H9 (cell line): ENCODE measurements at regions not wholly inside any gene's neighbourhood (a gene's known extent, or its start where the extent isn't known, plus 50 kb on each side); places are given as distances from the start of the nearest gene placed in this dataset.

ENCODE experiments used
- DNase-seq: peaks from one replicate; pipeline ENCODE4 v3.0.0-alpha.2; 2017
- H2AFZ ChIP-seq: one replicate; pipeline ENCODE4 v1.6.1; 2013; ENCODE audit warnings: mild to moderate bottlenecking, low read length, control low read depth, moderate library complexity
- H2AK5ac ChIP-seq: 2 replicates; pipeline ENCODE4 v1.6.1; 2013; ENCODE audit warnings: low read length, control low read depth, mixed read lengths; ENCODE audit not compliant: insufficient read length
- H2BK120ac ChIP-seq: one replicate; pipeline ENCODE4 v1.6.1; 2013; ENCODE audit warnings: low read depth, mild to moderate bottlenecking, low read length, control low read depth, inconsistent platforms; ENCODE audit not compliant: poor library complexity, severe bottlenecking
- H2BK12ac ChIP-seq: 2 replicates; pipeline ENCODE4 v1.6.1; 2013; ENCODE audit warnings: low read length, control low read depth, mixed read lengths, low read depth; ENCODE audit not compliant: insufficient read length
- H2BK15ac ChIP-seq: 2 replicates; pipeline ENCODE4 v1.6.1; 2013; ENCODE audit warnings: low read depth, low read length, control low read depth
- H2BK20ac ChIP-seq: one replicate; pipeline ENCODE4 v1.6.1; 2013; ENCODE audit warnings: low read depth, mild to moderate bottlenecking, low read length, control low read depth, inconsistent platforms; ENCODE audit not compliant: poor library complexity, severe bottlenecking
- H2BK5ac ChIP-seq: 2 replicates; pipeline ENCODE4 v1.6.1; 2013; ENCODE audit warnings: low read length, control low read depth, mixed read lengths; ENCODE audit not compliant: insufficient read length
- H3K14ac ChIP-seq: 2 replicates; pipeline ENCODE4 v1.6.1; 2013; ENCODE audit warnings: low read length, control low read depth; ENCODE audit not compliant: insufficient read depth
- H3K18ac ChIP-seq: 2 replicates; pipeline ENCODE4 v1.6.1; 2013; ENCODE audit warnings: low read depth, mild to moderate bottlenecking, mixed read lengths, low read length, control low read depth; ENCODE audit not compliant: insufficient read length
- H3K23ac ChIP-seq: 2 replicates; pipeline ENCODE4 v1.6.1; 2013; ENCODE audit warnings: low read length, control low read depth, mixed read lengths, low read depth; ENCODE audit not compliant: insufficient read length
- H3K23me2 ChIP-seq: 2 replicates; pipeline ENCODE4 v1.6.1; 2013; ENCODE audit warnings: low read depth, mild to moderate bottlenecking, mixed read lengths, low read length, control low read depth; ENCODE audit not compliant: insufficient read length, poor library complexity, severe bottlenecking
- H3K27ac ChIP-seq: 2 replicates; pipeline ENCODE4 v1.5.1; 2013; ENCODE audit warnings: low read length, control low read depth, mixed read lengths, low read depth; ENCODE audit not compliant: insufficient read length
- H3K27me3 ChIP-seq: 2 replicates; pipeline ENCODE4 v1.6.1; 2013; ENCODE audit warnings: low read length, control low read depth, inconsistent platforms; ENCODE audit not compliant: insufficient read depth
- H3K4ac ChIP-seq: 2 replicates; pipeline ENCODE4 v1.6.1; 2013; ENCODE audit warnings: low read depth, mild to moderate bottlenecking, control low read depth, inconsistent platforms, low read length, moderate library complexity
- H3K4me1 ChIP-seq: 2 replicates; pipeline ENCODE4 v1.6.1; 2013; ENCODE audit warnings: low read length, control low read depth, inconsistent platforms; ENCODE audit not compliant: insufficient read depth
- H3K4me2 ChIP-seq: 2 replicates; pipeline ENCODE4 v1.6.1; 2013; ENCODE audit warnings: low read length, control low read depth, mixed read lengths; ENCODE audit not compliant: insufficient read length, insufficient read depth
- H3K56ac ChIP-seq: 2 replicates; pipeline ENCODE4 v1.6.1; 2013; ENCODE audit warnings: low read depth, mild to moderate bottlenecking, mixed read lengths, low read length, control low read depth; ENCODE audit not compliant: insufficient read length
- H3K79me1 ChIP-seq: 2 replicates; pipeline ENCODE4 v1.6.1; 2013; ENCODE audit warnings: low read depth, mild to moderate bottlenecking, moderate library complexity, low read length, control low read depth, inconsistent platforms; ENCODE audit not compliant: insufficient read depth, poor library complexity, severe bottlenecking
- H3K79me2 ChIP-seq: 2 replicates; pipeline ENCODE4 v1.6.1; 2013; ENCODE audit warnings: low read length, control low read depth, inconsistent platforms; ENCODE audit not compliant: insufficient read depth
- H3K9ac ChIP-seq: 2 replicates; pipeline ENCODE4 v1.6.1; 2013; ENCODE audit warnings: low read length, control low read depth, mixed read lengths; ENCODE audit not compliant: insufficient read length; ENCODE audit errors: extremely low read depth
- H3K9me3 ChIP-seq: one replicate; pipeline ENCODE4 v1.6.1; 2013; ENCODE audit warnings: low read depth, low read length, inconsistent platforms; ENCODE audit not compliant: control insufficient read depth
- H3T11ph ChIP-seq: one replicate; pipeline ENCODE4 v1.6.1; 2013; ENCODE audit warnings: mild to moderate bottlenecking, low read length, control low read depth, inconsistent platforms
- H4K20me1 ChIP-seq: one replicate; pipeline ENCODE4 v1.6.1; 2013; ENCODE audit not compliant: control insufficient read depth, insufficient read length, insufficient read depth
- H4K5ac ChIP-seq: 2 replicates; pipeline ENCODE4 v1.6.1; 2013; ENCODE audit warnings: low read depth, mild to moderate bottlenecking, mixed read lengths, low read length, control low read depth; ENCODE audit not compliant: insufficient read length
- H4K8ac ChIP-seq: replicated peaks from 2 replicates; pipeline ENCODE4 v1.6.1; 2013; ENCODE audit warnings: low read length, control low read depth, mixed read lengths, low read depth; ENCODE audit not compliant: insufficient read length
- H4K91ac ChIP-seq: 2 replicates; pipeline ENCODE4 v1.6.1; 2013; ENCODE audit warnings: low read depth, mild to moderate bottlenecking, moderate library complexity, mixed read lengths, low read length, control low read depth; ENCODE audit not compliant: insufficient read length
- H3K27ac Mint-ChIP-seq, 3 experiments: 2 replicates in 2 of 3; 3 replicates in 1 of 3; pipeline ENCODE4 v1.8.0; 2020 to 2021; ENCODE audit warnings: mixed read lengths in 3 of 3, mild to moderate bottlenecking in 1 of 3, moderate library complexity in 1 of 3
- H3K27me3 Mint-ChIP-seq: 2 replicates; pipeline ENCODE4 v1.8.0; 2021; ENCODE audit warnings: low read depth, mild to moderate bottlenecking, moderate library complexity, mixed read lengths
- H3K36me3 Mint-ChIP-seq, 3 experiments: 2 replicates in 2 of 3; 3 replicates in 1 of 3; pipeline ENCODE4 v1.8.0; 2020 to 2021; ENCODE audit warnings: low read depth in 3 of 3, mixed read lengths in 3 of 3; ENCODE audit not compliant: insufficient read depth in 1 of 3
- H3K4me1 Mint-ChIP-seq, 2 experiments: 2 replicates each; pipeline ENCODE4 v1.8.0; 2020; ENCODE audit warnings: mixed read lengths in 2 of 2
- H3K4me3 Mint-ChIP-seq, 2 experiments: 2 replicates in 1 of 2; 3 replicates in 1 of 2; pipeline ENCODE4 v1.8.0; 2020 to 2021; ENCODE audit warnings: mild to moderate bottlenecking in 2 of 2, mixed read lengths in 2 of 2, moderate library complexity in 1 of 2
- H3K9me3 Mint-ChIP-seq, 2 experiments: 2 replicates in 1 of 2; 3 replicates in 1 of 2; pipeline ENCODE4 v1.8.0; 2020; ENCODE audit warnings: mild to moderate bottlenecking in 2 of 2, mixed read lengths in 2 of 2, moderate library complexity in 1 of 2
- CTCF ChIP-seq: fragments of 200-600 bp; sonication (generic); conservative IDR thresholded peaks from 3 replicates; pipeline ENCODE4 v1.8.0; 2021; ENCODE audit warnings: antibody characterized with exemption, mild to moderate bottlenecking
- WGBS: extraction: QIAGEN DNeasy Blood & Tissue Kit; methylation state at CpG from one replicate; pipeline ENCODE4 v1.1.7; 2013; ENCODE audit warnings: missing lambda C conversion rate, low lambda C conversion rate, mixed read lengths; ENCODE audit not compliant: insufficient read length; ENCODE audit errors: extremely low coverage; 5-methylcytosine and 5-hydroxymethylcytosine counted together

DNA sequence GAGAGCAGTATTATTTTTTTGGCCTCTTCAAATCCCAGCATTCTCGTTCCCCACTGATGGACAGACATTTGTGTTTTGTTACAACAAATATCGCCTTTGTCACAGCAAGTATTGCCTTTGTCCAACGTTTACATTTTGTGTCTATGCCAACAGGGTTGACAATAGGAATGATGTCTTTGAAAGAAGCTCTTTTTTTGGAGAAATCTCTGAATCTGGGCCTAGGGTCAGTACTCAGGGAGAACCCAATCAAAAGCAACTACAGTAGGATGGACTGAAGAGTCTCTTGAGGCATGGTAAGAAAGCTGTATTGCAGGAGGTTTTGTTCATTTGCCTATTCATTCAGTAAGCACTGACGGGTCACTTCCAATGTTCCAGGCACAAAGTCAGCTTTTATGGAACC is 57.7 kb upstream of the KLF14 start:
- Histone ChIP-seq H2BK5ac (no peak overlapping the region), H4K5ac (no peak overlapping the region), H3K9me3 (no peaks in the 10 kb centered on the region), H3K18ac (no peak overlapping the region), H3K4me2 (no peak overlapping the region), H3K79me1 (no peaks in the 10 kb centered on the region), H3K27ac (no peak overlapping the region), H3K23me2 (no peaks in the 10 kb centered on the region), H4K8ac (no peak overlapping the region), H3K4me1 (no peaks in the 10 kb centered on the region), H3K9ac (no peak overlapping the region), H3K79me2 (no peaks in the 10 kb centered on the region), H3K27me3 (no peaks in the 10 kb centered on the region), H2BK120ac (no peak overlapping the region), H2AK5ac (no peak overlapping the region), H3K56ac (no peak overlapping the region), H2BK15ac (no peak overlapping the region), H4K91ac (no peak overlapping the region), H3T11ph (no peak overlapping the region), H3K23ac (no peak overlapping the region), H4K20me1 (no peaks in the 10 kb centered on the region), H2BK12ac (no peak overlapping the region), H2BK20ac (no peak overlapping the region), H2AFZ (no peak overlapping the region), H3K14ac (no peak overlapping the region), H3K4ac (no peak overlapping the region)
- H3K36me3 Mint-ChIP-seq = no peaks in the 10 kb centered on the region
- no peak for DNase-seq
- H3K9me3 Mint-ChIP-seq = no peaks in the 10 kb centered on the region; a peak in 1 of 5 replicates
- H3K4me3 Mint-ChIP-seq = no peak overlapping the region
- H3K27me3 Mint-ChIP-seq = no peaks in the 10 kb centered on the region
- WGBS = no CpG with 5 or more reads among the region's 4 CpGs
- no peak for TF ChIP-seq CTCF
- peaks cover 8 to 9% of the 10 kb centered on the region in 2 experiments; a peak in 3 of 4 replicates for H3K4me1 Mint-ChIP-seq
- H3K27ac Mint-ChIP-seq = no peak overlapping the region
